Breast epithelium (tissue), 3 donors: ENCODE measurements at regions not wholly inside any gene's neighbourhood (a gene's known extent, or its start where the extent isn't known, plus 50 kb on each side); places are given as distances from the start of the nearest gene placed in this dataset.

Experiments used
- POLR2A ChIP-seq: fragments of 450-650 bp; IDR thresholded peaks from one replicate; pipeline ENCODE4 v1.6.1; 2016; ENCODE audit warnings: antibody characterized with exemption, mild to moderate bottlenecking, moderate library complexity
- POLR2AphosphoS5 ChIP-seq, 3 donors: sonication (generic); formaldehyde crosslinking; IDR thresholded peaks; one replicate each; pipeline ENCODE4 v1.6.1; 2017; ENCODE audit warnings: antibody characterized with exemption in 3 of 3

DNA sequence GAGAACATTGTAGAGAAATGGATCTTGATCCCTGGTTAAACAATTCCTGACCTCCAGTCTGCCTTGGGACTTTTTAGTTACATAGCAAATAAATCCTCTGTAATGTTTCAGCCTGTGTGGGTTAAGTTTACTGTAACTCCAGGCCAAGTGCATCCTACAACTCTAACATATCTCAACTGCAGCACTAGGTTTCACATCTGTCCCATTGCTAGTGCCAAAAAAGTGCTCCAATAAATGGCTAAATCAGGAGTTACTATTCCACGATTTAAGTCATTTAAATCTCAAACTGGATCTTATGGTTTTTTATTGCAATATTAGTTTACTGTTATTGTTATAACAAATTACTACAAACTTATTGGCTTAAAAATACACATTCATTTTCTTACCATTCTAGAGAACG, 479.6 kb downstream of the GPAM start:
- TF ChIP-seq POLR2A, result no peak
- TF ChIP-seq POLR2AphosphoS5 (IDR thresholded peaks at IDR 0.05), result no peak
